ENCODE measurements at regions not wholly inside any gene's neighbourhood (a gene's known extent, or its start where the extent isn't known, plus 50 kb on each side); places are given as distances from the start of the nearest gene placed in this dataset.

GRCh38 chr1:188058801-188059200, 1230.1 kb downstream of the PLA2G4A start:
- Histone ChIP-seq H3K9me3 (peaks cover 4% of the 10 kb centered on the region; the same call in 1 of the 2 replicates), H4K20me1 (no peaks in the 10 kb centered on the region), H3K4me2 (no peak overlapping the region), H3K27ac (no peak overlapping the region), H3K36me3 (no peaks in the 10 kb centered on the region), H3K4me1 (no peaks in the 10 kb centered on the region), H3K9ac (no peak overlapping the region), H3K4me3 (no peak overlapping the region), H3K27me3 (no peaks in the 10 kb centered on the region)
- TF ChIP-seq Cebpa-rat (IDR thresholded peaks at IDR 0.05) = no peak

DNA sequence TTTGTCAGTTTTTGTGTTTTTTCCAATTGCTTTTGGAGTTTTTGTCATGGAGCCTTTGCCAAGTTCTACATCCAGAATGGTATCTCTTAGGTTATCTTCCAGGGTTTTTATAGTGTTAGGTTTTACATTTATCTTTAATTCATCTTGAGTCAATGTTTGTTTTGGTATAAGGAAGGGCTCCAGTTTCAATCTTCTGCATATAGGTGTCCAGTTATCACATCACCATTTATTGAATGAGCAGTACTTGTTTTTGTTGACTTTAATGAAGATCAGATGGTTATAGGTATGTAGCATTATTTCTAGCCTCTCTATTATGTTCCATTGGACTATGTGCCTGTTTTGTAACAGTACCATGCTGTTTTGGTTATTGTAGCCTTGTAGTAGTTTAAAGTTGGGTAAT, 1233.1 kb downstream of the PLA2G4A start:
- Histone ChIP-seq H3K9ac (no peak overlapping the region), H4K20me1 (no peaks in the 10 kb centered on the region), H3K27ac (no peak overlapping the region), H3K36me3 (no peaks in the 10 kb centered on the region), H3K4me1 (no peaks in the 10 kb centered on the region), H3K27me3 (no peaks in the 10 kb centered on the region), H3K9me3 (peaks cover 22% of the 10 kb centered on the region), H3K4me2 (no peak overlapping the region), H3K4me3 (no peak overlapping the region)
- TF ChIP-seq Cebpa-rat (IDR thresholded peaks at IDR 0.05) = no peak

DNA sequence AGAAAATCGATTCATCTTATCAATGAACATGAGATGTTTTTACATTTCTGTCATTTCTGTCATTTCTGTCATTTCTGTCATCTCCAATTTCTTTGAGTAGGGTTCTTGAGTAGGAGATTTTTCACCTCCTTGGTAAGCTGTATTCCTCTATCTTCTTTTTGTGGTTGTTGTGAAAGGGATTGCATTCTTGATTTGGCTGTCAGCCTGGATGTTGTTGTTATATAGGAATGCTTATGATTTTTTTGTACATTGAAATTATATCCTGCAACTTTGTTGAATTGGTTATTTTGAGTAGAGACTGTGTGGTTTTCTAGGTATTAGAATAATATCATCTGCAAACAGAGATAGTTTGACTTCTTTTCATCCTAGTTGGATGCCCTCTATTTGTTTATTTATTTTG, 1233.7 kb downstream of the PLA2G4A start:
- Histone ChIP-seq H3K9ac (no peak overlapping the region), H3K4me2 (no peak overlapping the region), H3K4me3 (no peak overlapping the region), H3K27ac (no peak overlapping the region), H3K36me3 (no peaks in the 10 kb centered on the region), H3K27me3 (no peaks in the 10 kb centered on the region), H4K20me1 (no peaks in the 10 kb centered on the region), H3K9me3 (peaks cover 25% of the 10 kb centered on the region), H3K4me1 (no peaks in the 10 kb centered on the region)
- TF ChIP-seq Cebpa-rat (IDR thresholded peaks at IDR 0.05) = no peak

DNA sequence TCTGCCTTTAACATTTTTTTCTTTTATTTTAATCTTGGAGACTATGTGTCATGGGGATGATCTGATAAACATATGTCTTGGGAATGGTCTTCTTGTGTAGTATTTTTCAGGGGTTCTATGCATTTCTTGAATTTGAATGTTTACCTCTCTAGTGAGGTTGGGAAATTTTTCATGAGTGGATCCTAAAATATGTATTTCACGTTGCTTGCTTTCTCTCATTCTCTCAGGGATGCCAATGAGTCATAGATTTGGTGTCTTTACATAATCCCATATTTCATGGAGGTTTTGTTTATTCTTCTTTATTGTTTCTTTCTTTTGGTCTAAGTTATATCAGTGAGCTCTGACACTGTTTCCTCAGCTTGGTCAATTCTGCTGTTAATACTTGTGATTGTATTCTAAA, 1237.2 kb downstream of the PLA2G4A start:
- Histone ChIP-seq H3K27ac (no peak overlapping the region), H3K27me3 (no peaks in the 10 kb centered on the region), H3K9me3 (peaks cover 37% of the 10 kb centered on the region), H3K4me3 (no peak overlapping the region), H3K4me2 (no peak overlapping the region), H3K9ac (no peak overlapping the region), H3K4me1 (no peaks in the 10 kb centered on the region), H3K36me3 (no peaks in the 10 kb centered on the region), H4K20me1 (no peaks in the 10 kb centered on the region)
- TF ChIP-seq Cebpa-rat (IDR thresholded peaks at IDR 0.05) = no peak

DNA sequence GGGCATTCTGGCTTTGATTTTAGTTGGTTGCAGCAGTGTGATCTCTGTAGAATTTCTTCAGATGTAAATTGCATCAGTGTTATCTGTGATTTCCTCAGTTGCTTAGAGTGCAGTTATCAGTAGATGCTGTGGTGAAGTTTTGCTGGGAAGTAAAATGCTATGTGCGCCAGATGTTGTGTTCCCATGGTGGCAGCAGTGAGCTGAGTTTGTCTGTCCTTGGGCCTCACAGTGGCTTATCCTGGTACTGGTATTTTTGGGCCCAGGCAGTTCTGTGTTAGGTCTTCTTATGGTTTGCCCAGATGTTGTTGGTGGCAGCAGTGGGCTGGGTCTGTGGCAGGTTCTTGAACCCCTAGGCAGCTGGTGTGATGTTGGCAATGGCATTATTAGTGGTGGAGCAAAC, 1242.1 kb downstream of the PLA2G4A start:
- H4K20me1 ChIP-seq = no peaks in the 10 kb centered on the region
- peaks cover 38% of the 10 kb centered on the region for H3K9me3 ChIP-seq
- H3K27ac ChIP-seq = no peak overlapping the region
- no peak overlapping the region for H3K4me2 ChIP-seq
- H3K4me3 ChIP-seq = no peak overlapping the region
- H3K4me1 ChIP-seq = no peaks in the 10 kb centered on the region
- no peak overlapping the region for H3K9ac ChIP-seq
- TF ChIP-seq Cebpa-rat (IDR thresholded peaks at IDR 0.05) = no peak
- H3K36me3 ChIP-seq = no peaks in the 10 kb centered on the region
- H3K27me3 ChIP-seq = no peaks in the 10 kb centered on the region

DNA sequence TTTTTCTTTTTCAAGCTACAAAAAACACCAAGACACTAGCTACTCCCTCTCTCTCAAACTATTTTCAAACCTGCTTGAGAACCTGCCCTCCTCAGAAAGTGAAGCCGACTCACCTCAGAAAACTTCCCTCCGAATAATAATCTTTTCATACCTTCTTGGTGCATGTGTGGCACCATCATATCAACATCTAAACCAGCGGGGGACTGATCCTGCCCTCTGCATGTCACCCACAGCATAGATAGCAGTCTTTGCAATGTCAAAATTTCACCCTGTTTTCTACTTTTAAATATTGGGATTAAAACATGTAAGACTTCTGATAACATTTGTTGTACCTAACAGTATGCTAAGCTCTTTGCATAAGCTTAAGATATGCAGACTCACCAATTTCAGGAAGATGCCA, 1260.3 kb downstream of the PLA2G4A start:
- H3K9ac ChIP-seq = no peak overlapping the region
- peaks cover 16% of the 10 kb centered on the region for H3K9me3 ChIP-seq
- no peak overlapping the region for H3K4me2 ChIP-seq

DNA sequence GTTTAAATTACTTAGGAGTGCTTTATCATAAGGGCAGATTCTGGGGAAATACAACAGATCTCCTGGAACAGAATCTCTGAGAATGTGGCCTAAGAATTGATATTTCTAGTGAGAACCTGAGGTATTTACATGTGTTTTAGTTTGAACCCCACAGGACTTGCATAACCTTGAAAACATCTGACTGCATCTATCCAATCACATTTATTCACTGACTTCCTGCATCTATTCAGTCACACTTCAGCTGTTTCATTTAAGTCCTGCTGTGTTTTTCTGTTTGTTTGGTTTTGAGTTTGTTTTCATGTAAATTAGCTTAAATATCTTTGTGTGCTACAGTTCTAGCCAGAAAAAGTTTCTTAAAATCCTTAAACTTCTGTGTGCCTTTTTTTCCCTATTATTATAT, 1260.7 kb downstream of the PLA2G4A start:
- TF ChIP-seq Cebpa-rat (IDR thresholded peaks at IDR 0.05) = no peak
- no peaks in the 10 kb centered on the region for H4K20me1 ChIP-seq
- peaks cover 16% of the 10 kb centered on the region for H3K9me3 ChIP-seq
- H3K27me3 ChIP-seq = no peaks in the 10 kb centered on the region
- H3K27ac ChIP-seq = no peak overlapping the region
- peaks cover 5% of the 10 kb centered on the region; the same call in 1 of the 2 replicates for H3K36me3 ChIP-seq
- H3K4me1 ChIP-seq = peaks cover 7% of the 10 kb centered on the region; the same call in 1 of the 2 replicates
- H3K9ac ChIP-seq = no peak overlapping the region
- no peak overlapping the region for H3K4me3 ChIP-seq
- no peak overlapping the region for H3K4me2 ChIP-seq

More for the DNA sequence above, 1260.3 kb downstream of the PLA2G4A start:
- TF ChIP-seq Cebpa-rat (IDR thresholded peaks at IDR 0.05) = no peak
- peaks cover 7% of the 10 kb centered on the region; the same call in 1 of the 2 replicates for H3K4me1 ChIP-seq
- H3K36me3 ChIP-seq = peaks cover 5% of the 10 kb centered on the region; the same call in 1 of the 2 replicates
- H3K4me3 ChIP-seq = no peak overlapping the region
- H3K27ac ChIP-seq = no peak overlapping the region
- H4K20me1 ChIP-seq = no peaks in the 10 kb centered on the region
- H3K27me3 ChIP-seq = no peaks in the 10 kb centered on the region

- Histone ChIP-seq H3K9me3 (peaks cover 12% of the 10 kb centered on the region), H3K4me2 (no peak overlapping the region), H3K36me3 (no peaks in the 10 kb centered on the region), H3K4me3 (no peak overlapping the region), H3K27ac (no peak overlapping the region), H3K4me1 (no peaks in the 10 kb centered on the region), H3K9ac (no peak overlapping the region), H3K27me3 (no peaks in the 10 kb centered on the region), H4K20me1 (no peaks in the 10 kb centered on the region)
- no peak for TF ChIP-seq Cebpa-rat (IDR thresholded peaks at IDR 0.05)
Measured at GRCh38 chr1:188096521-188096920, 1267.8 kb downstream of the PLA2G4A start.

- no peak overlapping the region for H3K27ac ChIP-seq
- H3K4me2 ChIP-seq = no peak overlapping the region
- TF ChIP-seq Cebpa-rat (IDR thresholded peaks at IDR 0.05) = no peak
- H3K36me3 ChIP-seq = no peaks in the 10 kb centered on the region
- H3K4me1 ChIP-seq = no peaks in the 10 kb centered on the region
- H3K9ac ChIP-seq = no peak overlapping the region
- H3K9me3 ChIP-seq = no peaks in the 10 kb centered on the region
- no peak overlapping the region for H3K4me3 ChIP-seq
- no peaks in the 10 kb centered on the region for H4K20me1 ChIP-seq
- H3K27me3 ChIP-seq = no peaks in the 10 kb centered on the region
Measured at GRCh38 chr1:188117436-188117835, 1288.7 kb downstream of the PLA2G4A start.

GRCh38 chr1:188122646-188123045, 1293.9 kb downstream of the PLA2G4A start:
- Histone ChIP-seq H4K20me1 (no peaks in the 10 kb centered on the region), H3K4me3 (no peak overlapping the region)

GRCh38 chr1:188127507-188127906, 1298.8 kb downstream of the PLA2G4A start:
- Histone ChIP-seq H3K27me3 (no peaks in the 10 kb centered on the region), H3K4me2 (no peak overlapping the region), H3K9ac (no peak overlapping the region), H3K36me3 (no peaks in the 10 kb centered on the region), H3K4me1 (peaks cover 12% of the 10 kb centered on the region; the same call in 1 of the 2 replicates), H3K4me3 (no peak overlapping the region), H3K9me3 (peaks cover 10% of the 10 kb centered on the region; the same call in 1 of the 2 replicates), H4K20me1 (no peaks in the 10 kb centered on the region), H3K27ac (no peak overlapping the region)
- no peak for TF ChIP-seq Cebpa-rat (IDR thresholded peaks at IDR 0.05)

More at GRCh38 chr1:188122646-188123045, 1293.9 kb downstream of the PLA2G4A start:
- no peak overlapping the region for H3K9ac ChIP-seq
- H3K4me1 ChIP-seq = no peaks in the 10 kb centered on the region
- no peaks in the 10 kb centered on the region for H3K9me3 ChIP-seq
- H3K4me2 ChIP-seq = no peak overlapping the region
- no peaks in the 10 kb centered on the region for H3K36me3 ChIP-seq
- TF ChIP-seq Cebpa-rat (IDR thresholded peaks at IDR 0.05) = no peak
- H3K27me3 ChIP-seq = no peaks in the 10 kb centered on the region
- H3K27ac ChIP-seq = no peak overlapping the region

All from BLaER1 (cell line).